Embryonic facial prominence (tissue), 1 donor: ENCODE measurements at regions not wholly inside any gene's neighbourhood (a gene's known extent, or its start where the extent isn't known, plus 50 kb on each side); places are given as distances from the start of the nearest gene placed in this dataset.
"Not testable (repeated sequence)": the region's sequence is repeated elsewhere in the genome, so short reads cannot be mapped to it uniquely, and the experiment has no call there.

Experiments
- DNase-seq: peaks from one replicate; pipeline ENCODE4 v3.0.0-alpha.2; 2016; ENCODE audit errors: extremely low spot score

DNA sequence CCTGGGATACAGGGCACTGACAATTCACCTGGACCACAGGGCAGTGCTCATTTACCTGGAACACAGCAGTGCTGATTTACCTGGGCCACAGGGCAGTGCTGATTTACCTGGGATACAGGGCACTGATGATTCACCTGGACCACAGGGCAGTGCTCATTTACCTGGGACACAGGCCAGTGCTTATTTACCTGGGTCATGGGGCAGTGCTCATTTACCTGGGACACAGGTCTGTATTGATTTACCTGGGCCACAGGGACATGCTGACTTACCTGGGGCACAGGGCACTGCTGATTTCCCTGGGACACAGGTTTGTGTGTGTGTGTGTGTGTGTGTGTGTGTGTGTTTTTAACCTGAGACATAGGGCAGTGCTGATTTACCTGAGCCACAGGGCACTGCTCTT lies 261.7 kb downstream of the MATN1 start:
- no peak for DNase-seq

- no peak for DNase-seq
Observed at GRCh38 chr1:30460661-30461060, 262.7 kb downstream of the MATN1 start.

- not testable (repeated sequence) for DNase-seq
Observed at GRCh38 chr1:30458730-30459485, 264.5 kb downstream of the MATN1 start.

GRCh38 chr1:30452925-30453324 lies 270.5 kb downstream of the MATN1 start:
- DNase-seq = no peak

DNA sequence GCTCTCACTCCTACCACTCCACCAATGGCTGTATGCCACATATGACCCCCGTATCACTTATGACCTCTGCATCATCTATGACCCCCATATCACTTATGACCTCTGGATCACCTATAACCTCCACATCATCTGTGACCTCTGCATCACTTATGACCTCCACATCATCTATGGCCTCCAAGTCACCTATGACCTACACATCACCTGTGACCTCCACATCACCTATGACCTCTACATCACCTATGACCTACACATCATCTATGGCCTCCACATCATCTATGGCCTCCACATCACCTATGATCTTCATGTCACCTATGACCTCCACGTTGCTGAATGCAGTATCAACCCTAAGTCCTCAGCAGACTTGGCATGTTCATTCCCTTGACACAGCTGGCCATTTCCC lies 271.2 kb downstream of the MATN1 start:
- no peak for DNase-seq

DNA sequence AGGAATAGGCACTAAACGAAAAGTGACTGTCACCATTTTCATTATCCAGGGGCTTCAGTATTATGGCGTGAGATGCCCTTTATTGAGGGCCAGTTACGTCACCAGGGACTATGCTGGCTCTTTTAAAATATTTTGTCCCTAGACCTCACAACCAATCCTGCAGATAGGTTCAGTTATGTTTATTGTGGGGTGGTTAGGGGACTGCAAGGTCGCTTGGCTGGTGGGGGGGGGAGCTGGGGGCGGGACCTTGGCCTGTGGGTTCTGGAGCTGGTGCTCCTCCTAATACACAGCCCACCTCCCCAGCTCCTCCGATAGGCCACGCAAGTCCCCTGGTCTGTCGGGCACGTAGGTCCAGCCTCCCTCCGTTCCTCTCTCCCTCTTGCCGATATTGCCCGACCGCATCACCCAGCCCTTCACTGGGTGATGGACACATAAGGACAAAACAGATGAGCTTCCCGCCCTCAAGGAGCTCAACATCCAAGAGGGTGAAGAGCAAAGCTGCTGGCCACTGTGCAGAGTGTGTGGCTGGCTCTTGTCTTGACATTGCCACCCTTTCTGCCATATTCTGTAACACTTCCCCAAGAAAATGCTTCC lies 271.8 kb downstream of the MATN1 start:
- DNase-seq = no peak

DNA sequence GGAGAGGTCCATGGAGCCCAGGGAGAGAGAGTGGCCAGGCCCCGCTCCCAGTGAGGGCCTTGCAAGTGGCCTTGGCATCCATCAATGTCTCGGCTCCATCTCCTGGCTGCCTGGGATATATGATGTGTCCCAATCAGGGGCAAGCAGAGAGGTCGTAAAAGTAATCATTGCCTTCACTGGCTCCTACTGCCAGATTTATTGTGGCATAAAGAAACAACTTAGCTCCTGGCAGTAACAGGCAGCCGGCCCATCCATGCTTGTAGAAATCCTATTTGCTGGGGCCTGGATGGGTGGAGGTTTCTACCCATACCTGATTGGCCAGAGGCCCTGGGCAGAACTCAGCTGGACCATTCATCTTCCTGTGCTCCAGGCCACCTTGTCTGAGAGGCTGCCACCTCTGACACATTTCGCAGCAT lies 272.6 kb downstream of the MATN1 start:
- no peak for DNase-seq

DNA sequence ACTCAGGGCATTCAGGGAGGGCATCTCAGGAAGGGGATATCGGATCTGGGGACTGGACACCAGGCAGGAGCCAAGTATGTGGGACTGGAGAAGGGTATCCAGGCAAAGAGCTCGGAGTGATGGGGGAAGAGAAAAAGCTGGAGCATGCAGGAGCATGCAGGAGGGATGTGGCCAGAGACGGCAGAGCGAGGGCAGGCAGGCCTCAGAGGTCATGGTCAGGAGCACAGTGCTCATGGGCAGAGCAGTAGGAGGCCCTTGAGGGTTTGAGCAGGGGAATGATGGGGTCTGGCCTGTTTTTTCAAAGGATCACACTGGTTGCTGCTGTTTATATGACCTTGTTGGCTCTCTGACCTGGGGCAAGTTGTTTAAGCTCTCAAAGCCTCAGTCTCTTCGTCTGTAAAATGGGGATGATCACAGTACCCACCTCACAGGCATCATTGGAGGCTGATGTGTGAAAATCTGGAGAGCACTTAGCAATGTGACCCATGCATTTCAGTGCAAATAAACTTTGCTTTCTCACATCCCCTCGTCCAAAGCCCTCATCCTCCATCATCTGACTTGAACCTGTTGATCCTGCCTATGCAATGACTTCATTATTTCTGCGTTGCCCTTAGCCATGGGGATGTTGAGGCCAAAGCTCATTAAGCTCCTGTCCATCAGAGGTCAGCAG lies 273.1 kb downstream of the MATN1 start:
- DNase-seq = no peak

- no peak for DNase-seq
Observed at GRCh38 chr1:30449428-30450147, 273.8 kb downstream of the MATN1 start.

GRCh38 chr1:30449003-30449402 lies 274.4 kb downstream of the MATN1 start:
- no peak for DNase-seq

- DNase-seq = no peak
Observed at GRCh38 chr1:30447701-30448100, 275.7 kb downstream of the MATN1 start.

DNA sequence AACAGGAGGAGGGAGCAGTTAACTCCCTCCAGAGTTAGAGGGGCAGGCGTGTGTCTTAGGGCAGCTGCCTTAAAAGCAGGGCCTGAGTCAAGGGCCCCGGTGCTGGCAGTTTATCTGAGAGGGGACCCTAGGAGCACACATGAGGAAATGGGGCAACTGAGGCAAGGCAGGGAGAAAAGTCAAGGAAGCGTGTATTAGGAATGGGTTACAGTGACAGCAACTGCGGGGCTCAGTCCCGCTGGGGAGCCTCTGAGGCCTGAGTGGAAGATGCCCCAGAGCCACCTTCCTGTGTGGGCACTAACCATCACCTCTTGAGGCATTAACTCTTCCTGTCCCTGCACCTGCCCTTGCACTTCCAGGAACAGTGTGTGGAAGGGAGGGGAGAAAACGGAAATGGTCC lies 276.3 kb downstream of the MATN1 start:
- no peak for DNase-seq

DNA sequence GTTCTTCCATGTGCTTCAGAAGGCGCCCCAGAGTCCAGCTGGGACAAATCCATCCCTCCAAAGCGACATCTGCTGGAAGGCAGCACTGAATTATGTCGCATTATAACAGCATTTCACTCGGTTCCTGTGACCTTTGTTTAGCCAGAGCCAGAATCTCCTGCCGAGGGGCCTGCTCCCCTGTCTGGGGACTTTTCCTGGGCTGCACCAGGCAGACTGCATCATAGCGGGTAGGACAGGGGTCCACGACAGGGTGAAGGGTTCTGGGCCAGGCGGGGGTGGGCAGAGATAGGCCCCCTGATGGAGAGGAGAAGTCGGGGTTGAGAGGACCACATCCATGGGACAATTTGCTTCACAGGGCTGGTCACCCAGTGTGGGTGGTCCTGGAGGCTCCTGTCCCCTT lies 276.9 kb downstream of the MATN1 start:
- no peak for DNase-seq

- DNase-seq = no peak
Observed at GRCh38 chr1:30446095-30446494, 277.3 kb downstream of the MATN1 start.

GRCh38 chr1:30445449-30445848 lies 277.9 kb downstream of the MATN1 start:
- no peak for DNase-seq

- DNase-seq = no peak
Observed at GRCh38 chr1:30444850-30445249, 278.5 kb downstream of the MATN1 start.

- DNase-seq = no peak
Observed at GRCh38 chr1:30444401-30444800, 279.0 kb downstream of the MATN1 start.

DNA sequence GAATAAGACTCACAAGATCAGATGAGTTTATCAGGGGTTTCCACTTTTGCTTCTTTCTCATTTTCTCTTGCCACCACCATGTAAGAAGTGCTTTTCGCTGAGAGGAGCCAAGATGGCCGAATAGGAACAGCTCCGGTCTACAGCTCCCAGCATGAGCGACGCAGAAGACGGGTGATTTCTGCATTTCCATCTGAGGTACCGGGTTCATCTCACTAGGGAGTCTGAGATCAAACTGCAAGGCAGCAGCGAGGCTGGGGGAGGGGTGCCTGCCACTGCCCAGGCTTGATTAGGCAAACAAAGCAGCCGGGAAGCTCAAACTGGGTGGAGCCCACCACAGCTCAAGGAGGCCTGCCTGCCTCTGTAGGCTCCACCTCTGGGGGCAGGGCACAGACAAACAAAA lies 285.1 kb downstream of the MATN1 start:
- DNase-seq = not testable (repeated sequence)

DNA sequence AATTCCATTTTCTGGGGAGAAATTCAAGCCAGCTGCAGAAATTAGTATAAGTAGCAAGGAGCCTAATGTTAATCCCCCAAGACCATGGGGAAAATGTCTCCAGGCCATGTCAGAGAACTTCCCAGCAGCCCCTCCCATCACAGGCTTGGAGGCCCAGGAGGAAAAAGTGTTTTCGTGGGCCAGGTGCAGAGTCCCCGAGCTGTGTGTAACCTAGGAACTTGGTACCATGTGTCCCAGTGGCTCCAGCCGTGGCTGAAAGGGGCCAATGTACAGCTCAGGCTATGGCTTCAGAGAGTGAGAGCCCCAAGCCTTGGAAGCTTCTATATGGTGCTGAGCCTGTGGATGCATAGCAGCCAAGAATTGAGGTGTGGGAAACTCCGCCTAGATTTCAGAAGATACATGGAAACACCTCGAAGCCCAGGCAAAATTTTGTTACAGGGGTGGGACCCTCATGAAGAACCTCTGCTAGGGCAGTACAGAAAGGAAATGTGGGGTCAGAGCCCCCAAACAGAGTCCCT lies 286.3 kb downstream of the MATN1 start:
- no peak for DNase-seq

DNA sequence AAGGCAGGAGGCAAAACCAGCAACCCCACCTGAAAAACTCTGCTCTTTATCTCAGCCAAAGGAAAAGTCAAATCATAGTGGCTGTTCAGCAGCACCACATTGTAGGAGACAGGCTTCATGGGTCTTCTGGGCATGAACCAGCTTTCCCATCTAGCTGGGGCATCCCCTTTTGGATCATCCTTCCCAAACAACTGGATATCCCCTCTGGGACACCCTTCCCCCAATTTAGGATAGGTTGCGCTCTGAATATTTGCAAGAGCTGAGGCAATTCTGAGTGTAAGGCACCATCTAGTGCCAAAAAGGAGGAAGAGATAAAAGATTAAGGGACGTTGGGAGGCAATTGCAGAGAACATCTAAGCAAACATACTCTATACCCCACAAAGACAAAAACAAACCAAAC lies 295.8 kb downstream of the MATN1 start:
- no peak for DNase-seq

GRCh38 chr1:30425046-30425445 lies 298.3 kb downstream of the MATN1 start:
- no peak for DNase-seq

DNA sequence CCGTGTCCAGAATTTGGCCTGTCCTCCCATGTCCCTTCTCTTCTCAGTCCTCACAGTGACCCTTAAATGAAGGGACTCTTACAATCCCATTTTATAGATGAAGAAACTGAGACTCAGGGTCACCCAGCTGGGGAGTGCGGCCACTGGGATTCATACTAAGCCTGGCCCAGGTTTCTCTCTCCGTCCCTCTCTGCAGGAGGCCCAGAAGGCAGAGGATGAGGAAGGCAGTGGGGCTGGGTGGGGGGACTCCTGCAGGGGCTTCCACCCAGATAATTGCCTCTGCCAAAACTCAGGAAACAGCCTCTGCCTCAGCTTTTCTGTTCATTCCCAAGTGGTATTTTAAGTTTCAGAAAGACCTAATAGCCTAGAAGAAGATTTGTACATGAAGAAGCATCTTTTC lies 299.8 kb downstream of the MATN1 start:
- no peak for DNase-seq
